ENCODE measurements at regions not wholly inside any gene's neighbourhood (a gene's known extent, or its start where the extent isn't known, plus 50 kb on each side); places are given as distances from the start of the nearest gene placed in this dataset.

DNA sequence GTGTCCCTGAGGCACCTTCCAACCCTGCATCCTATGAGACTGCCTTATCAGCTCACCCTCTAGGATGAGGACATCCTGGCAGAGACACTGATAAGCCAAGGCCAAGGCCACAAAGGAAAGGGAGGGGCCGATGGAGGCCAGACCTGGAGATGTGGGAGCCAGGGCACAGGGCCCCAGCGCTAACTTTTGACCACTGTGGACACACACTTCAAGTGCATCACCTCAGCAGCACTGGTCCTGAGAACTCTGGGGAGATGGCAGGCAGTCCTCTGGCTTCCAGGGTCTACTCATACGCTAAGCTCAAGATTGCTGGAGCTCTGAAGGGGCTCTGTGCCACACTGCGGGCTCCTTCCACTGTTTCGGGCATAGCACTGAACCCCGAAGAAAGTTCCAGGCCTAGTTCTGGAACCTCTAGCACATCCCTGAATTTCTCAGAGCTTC lies 100.2 kb upstream of the ID2 start:
- TF ChIP-seq, protein P1, sequence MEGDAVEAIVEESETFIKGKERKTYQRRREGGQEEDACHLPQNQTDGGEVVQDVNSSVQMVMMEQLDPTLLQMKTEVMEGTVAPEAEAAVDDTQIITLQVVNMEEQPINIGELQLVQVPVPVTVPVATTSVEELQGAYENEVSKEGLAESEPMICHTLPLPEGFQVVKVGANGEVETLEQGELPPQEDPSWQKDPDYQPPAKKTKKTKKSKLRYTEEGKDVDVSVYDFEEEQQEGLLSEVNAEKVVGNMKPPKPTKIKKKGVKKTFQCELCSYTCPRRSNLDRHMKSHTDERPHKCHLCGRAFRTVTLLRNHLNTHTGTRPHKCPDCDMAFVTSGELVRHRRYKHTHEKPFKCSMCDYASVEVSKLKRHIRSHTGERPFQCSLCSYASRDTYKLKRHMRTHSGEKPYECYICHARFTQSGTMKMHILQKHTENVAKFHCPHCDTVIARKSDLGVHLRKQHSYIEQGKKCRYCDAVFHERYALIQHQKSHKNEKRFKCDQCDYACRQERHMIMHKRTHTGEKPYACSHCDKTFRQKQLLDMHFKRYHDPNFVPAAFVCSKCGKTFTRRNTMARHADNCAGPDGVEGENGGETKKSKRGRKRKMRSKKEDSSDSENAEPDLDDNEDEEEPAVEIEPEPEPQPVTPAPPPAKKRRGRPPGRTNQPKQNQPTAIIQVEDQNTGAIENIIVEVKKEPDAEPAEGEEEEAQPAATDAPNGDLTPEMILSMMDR (IDR thresholded peaks at IDR 0.05 in 2 of 3, conservative IDR thresholded peaks at IDR 0.05 in 1 of 3; ENCODE audit: borderline replicate concordance in 1 of 3, insufficient read depth in 1 of 3, low read depth in 2 of 3, low read length in 2 of 3), result no peak
- TF ChIP-seq EZH2 (IDR thresholded peaks at IDR 0.05), result no peak
- no peak for TF ChIP-seq POLR2A (IDR thresholded peaks at IDR 0.05; ENCODE audit: borderline replicate concordance, extremely low read depth, insufficient read depth, insufficient read length)
- TF ChIP-seq, protein P2, sequence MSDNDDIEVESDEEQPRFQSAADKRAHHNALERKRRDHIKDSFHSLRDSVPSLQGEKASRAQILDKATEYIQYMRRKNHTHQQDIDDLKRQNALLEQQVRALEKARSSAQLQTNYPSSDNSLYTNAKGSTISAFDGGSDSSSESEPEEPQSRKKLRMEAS (IDR thresholded peaks at IDR 0.05), result no peak
- TF ChIP-seq YY1 (IDR thresholded peaks at IDR 0.05; ENCODE audit: extremely low read depth, insufficient replicate concordance, low read depth, low read length), result no peak
- TF ChIP-seq, protein P3, sequence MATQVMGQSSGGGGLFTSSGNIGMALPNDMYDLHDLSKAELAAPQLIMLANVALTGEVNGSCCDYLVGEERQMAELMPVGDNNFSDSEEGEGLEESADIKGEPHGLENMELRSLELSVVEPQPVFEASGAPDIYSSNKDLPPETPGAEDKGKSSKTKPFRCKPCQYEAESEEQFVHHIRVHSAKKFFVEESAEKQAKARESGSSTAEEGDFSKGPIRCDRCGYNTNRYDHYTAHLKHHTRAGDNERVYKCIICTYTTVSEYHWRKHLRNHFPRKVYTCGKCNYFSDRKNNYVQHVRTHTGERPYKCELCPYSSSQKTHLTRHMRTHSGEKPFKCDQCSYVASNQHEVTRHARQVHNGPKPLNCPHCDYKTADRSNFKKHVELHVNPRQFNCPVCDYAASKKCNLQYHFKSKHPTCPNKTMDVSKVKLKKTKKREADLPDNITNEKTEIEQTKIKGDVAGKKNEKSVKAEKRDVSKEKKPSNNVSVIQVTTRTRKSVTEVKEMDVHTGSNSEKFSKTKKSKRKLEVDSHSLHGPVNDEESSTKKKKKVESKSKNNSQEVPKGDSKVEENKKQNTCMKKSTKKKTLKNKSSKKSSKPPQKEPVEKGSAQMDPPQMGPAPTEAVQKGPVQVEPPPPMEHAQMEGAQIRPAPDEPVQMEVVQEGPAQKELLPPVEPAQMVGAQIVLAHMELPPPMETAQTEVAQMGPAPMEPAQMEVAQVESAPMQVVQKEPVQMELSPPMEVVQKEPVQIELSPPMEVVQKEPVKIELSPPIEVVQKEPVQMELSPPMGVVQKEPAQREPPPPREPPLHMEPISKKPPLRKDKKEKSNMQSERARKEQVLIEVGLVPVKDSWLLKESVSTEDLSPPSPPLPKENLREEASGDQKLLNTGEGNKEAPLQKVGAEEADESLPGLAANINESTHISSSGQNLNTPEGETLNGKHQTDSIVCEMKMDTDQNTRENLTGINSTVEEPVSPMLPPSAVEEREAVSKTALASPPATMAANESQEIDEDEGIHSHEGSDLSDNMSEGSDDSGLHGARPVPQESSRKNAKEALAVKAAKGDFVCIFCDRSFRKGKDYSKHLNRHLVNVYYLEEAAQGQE (IDR thresholded peaks at IDR 0.05; ENCODE audit: low read depth), result no peak
- TF ChIP-seq JUND (IDR thresholded peaks at IDR 0.05), result no peak
- no peak for TF ChIP-seq SIN3A (IDR thresholded peaks at IDR 0.05; ENCODE audit: low read depth)
- no peak for TF ChIP-seq RAD21 (IDR thresholded peaks at IDR 0.05; ENCODE audit: low read depth)
- no peak for TF ChIP-seq CEBPB (IDR thresholded peaks at IDR 0.05; ENCODE audit: low read depth)
